Endothelial cell of umbilical vein (primary cell): ENCODE measurements at regions not wholly inside any gene's neighbourhood (a gene's known extent, or its start where the extent isn't known, plus 50 kb on each side); places are given as distances from the start of the nearest gene placed in this dataset.

Experiments used
- EZH2 ChIP-seq: IDR thresholded peaks from 2 replicates; pipeline ENCODE4 v1.6.1; 2012; ENCODE audit warnings: borderline replicate concordance, low read depth, mild to moderate bottlenecking, moderate library complexity, low read length, inconsistent platforms; ENCODE audit not compliant: severe bottlenecking
- GATA2 ChIP-seq: IDR thresholded peaks from 2 replicates; pipeline ENCODE4 v1.7.0; 2011; ENCODE audit warnings: low read depth, mild to moderate bottlenecking, moderate library complexity, mixed read lengths, low read length; ENCODE audit not compliant: insufficient read length, insufficient read depth
- POLR2AphosphoS5 ChIP-seq: IDR thresholded peaks from 2 replicates; pipeline ENCODE4 v1.6.1; 2012; ENCODE audit warnings: low read depth, mild to moderate bottlenecking, control low read depth, low read length, moderate library complexity; ENCODE audit not compliant: insufficient read depth
- TF ChIP-seq, protein P1 (sequence below), 2 donors: IDR thresholded peaks; 1 replicate in 1 of 2; 2 replicates in 1 of 2; pipeline ENCODE4 v1.5.1; 2011; ENCODE audit warnings: low read length in 2 of 2, mild to moderate bottlenecking in 2 of 2, moderate library complexity in 2 of 2, control low read depth in 1 of 2, inconsistent platforms in 1 of 2, low read depth in 1 of 2; ENCODE audit not compliant: insufficient read depth in 1 of 2; ENCODE audit errors: extremely low read depth in 1 of 2

GRCh38 chr15:72932472-72932871 lies 119.8 kb upstream of the NEO1 start:
- TF ChIP-seq, protein P1, sequence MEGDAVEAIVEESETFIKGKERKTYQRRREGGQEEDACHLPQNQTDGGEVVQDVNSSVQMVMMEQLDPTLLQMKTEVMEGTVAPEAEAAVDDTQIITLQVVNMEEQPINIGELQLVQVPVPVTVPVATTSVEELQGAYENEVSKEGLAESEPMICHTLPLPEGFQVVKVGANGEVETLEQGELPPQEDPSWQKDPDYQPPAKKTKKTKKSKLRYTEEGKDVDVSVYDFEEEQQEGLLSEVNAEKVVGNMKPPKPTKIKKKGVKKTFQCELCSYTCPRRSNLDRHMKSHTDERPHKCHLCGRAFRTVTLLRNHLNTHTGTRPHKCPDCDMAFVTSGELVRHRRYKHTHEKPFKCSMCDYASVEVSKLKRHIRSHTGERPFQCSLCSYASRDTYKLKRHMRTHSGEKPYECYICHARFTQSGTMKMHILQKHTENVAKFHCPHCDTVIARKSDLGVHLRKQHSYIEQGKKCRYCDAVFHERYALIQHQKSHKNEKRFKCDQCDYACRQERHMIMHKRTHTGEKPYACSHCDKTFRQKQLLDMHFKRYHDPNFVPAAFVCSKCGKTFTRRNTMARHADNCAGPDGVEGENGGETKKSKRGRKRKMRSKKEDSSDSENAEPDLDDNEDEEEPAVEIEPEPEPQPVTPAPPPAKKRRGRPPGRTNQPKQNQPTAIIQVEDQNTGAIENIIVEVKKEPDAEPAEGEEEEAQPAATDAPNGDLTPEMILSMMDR (IDR thresholded peaks at IDR 0.05; ENCODE audit: extremely low read depth in 1 of 2, insufficient read depth in 1 of 2, low read depth in 1 of 2, low read length in 2 of 2), result no peak
- TF ChIP-seq POLR2AphosphoS5 (no peak), GATA2 (no peak), EZH2 (no peak)
